ENCODE measurements at regions not wholly inside any gene's neighbourhood (a gene's known extent, or its start where the extent isn't known, plus 50 kb on each side); places are given as distances from the start of the nearest gene placed in this dataset.

- TF ChIP-seq JUN (IDR thresholded peaks at IDR 0.05; ENCODE audit: low read depth, low read length): no peak
- TF ChIP-seq CTCF (IDR thresholded peaks at IDR 0.05; ENCODE audit: control extremely low read depth in 1 of 3, insufficient read depth in 1 of 3, low read depth in 1 of 3, low read length in 3 of 3): no peak
- no peak for TF ChIP-seq MAX (IDR thresholded peaks at IDR 0.05)
- no peak for TF ChIP-seq TBP (IDR thresholded peaks at IDR 0.05; ENCODE audit: low read depth, low read length)
- no peak for TF ChIP-seq USF2 (IDR thresholded peaks at IDR 0.05; ENCODE audit: low read length)
- no peak for TF ChIP-seq POLR2AphosphoS5 (IDR thresholded peaks at IDR 0.05; ENCODE audit: low read depth, low read length)
- TF ChIP-seq ATF2 (IDR thresholded peaks at IDR 0.05; ENCODE audit: low read length): no peak
- TF ChIP-seq SIN3A (conservative IDR thresholded peaks at IDR 0.05 in 1 of 2, IDR thresholded peaks at IDR 0.05 in 1 of 2; ENCODE audit: low read depth in 1 of 2, low read length in 2 of 2): no peak
- no peak for TF ChIP-seq EP300 (IDR thresholded peaks at IDR 0.05; ENCODE audit: borderline replicate concordance in 1 of 2, low read depth in 2 of 2, low read length in 2 of 2)
- TF ChIP-seq RNF2 (IDR thresholded peaks at IDR 0.05; ENCODE audit: borderline replicate concordance, low read depth, low read length, missing control alignments, poor library complexity, severe bottlenecking): no peak
Observed at GRCh38 chr12:69074556-69075349, 141.8 kb upstream of the CPM start.
